ENCODE measurements at regions not wholly inside any gene's neighbourhood (a gene's known extent, or its start where the extent isn't known, plus 50 kb on each side); places are given as distances from the start of the nearest gene placed in this dataset.

GRCh38 chr6:27140999-27141528 lies 106.4 kb upstream of the PRSS16 start:
- TF ChIP-seq CTCF (optimal IDR thresholded peaks at IDR 0.05 in 1 of 3, IDR thresholded peaks at IDR 0.05 in 1 of 3, conservative IDR thresholded peaks at IDR 0.05 in 1 of 3; ENCODE audit: extremely low read depth in 1 of 3, insufficient read depth in 2 of 3, low read length in 3 of 3) = no peak
- TF ChIP-seq EZH2 (IDR thresholded peaks at IDR 0.05; ENCODE audit: low read length) = no peak
